HG03565 (cell line): ENCODE measurements at regions not wholly inside any gene's neighbourhood (a gene's known extent, or its start where the extent isn't known, plus 50 kb on each side); places are given as distances from the start of the nearest gene placed in this dataset.
"Not testable (repeated sequence)": the region's sequence is repeated elsewhere in the genome, so short reads cannot be mapped to it uniquely, and the experiment has no call there.

Source experiments
- ATAC-seq: cut with Tn5 transposase; IDR thresholded peaks from one replicate; pipeline ENCODE4 v1.9.1; 2021; ENCODE audit warnings: mild to moderate bottlenecking, moderate library complexity; ENCODE audit not compliant: unreplicated experiment

GRCh38 chr4:81375745-81376144 is 96.0 kb downstream of the RASGEF1B start:
- no peak for ATAC-seq

GRCh38 chr4:81369886-81370285 is 101.8 kb downstream of the RASGEF1B start:
- ATAC-seq: no peak

- ATAC-seq: no peak
These were observed 104.9 kb downstream of the RASGEF1B start for GRCh38 chr4:81366779-81367178.

GRCh38 chr4:81360737-81361136 is 111.0 kb downstream of the RASGEF1B start:
- no peak for ATAC-seq

- no peak for ATAC-seq
These were observed 112.5 kb downstream of the RASGEF1B start for GRCh38 chr4:81359207-81359606.

GRCh38 chr4:81358154-81358553 is 113.6 kb downstream of the RASGEF1B start:
- ATAC-seq: no peak

- no peak for ATAC-seq
These were observed 115.1 kb downstream of the RASGEF1B start for GRCh38 chr4:81356621-81357020.

- ATAC-seq: no peak
These were observed 116.6 kb downstream of the RASGEF1B start for GRCh38 chr4:81355136-81355535.

- no peak for ATAC-seq
These were observed 117.8 kb downstream of the RASGEF1B start for GRCh38 chr4:81353861-81354260.

- ATAC-seq: no peak
These were observed 119.3 kb downstream of the RASGEF1B start for GRCh38 chr4:81352446-81352835.

GRCh38 chr4:81351654-81352445 is 119.9 kb downstream of the RASGEF1B start:
- ATAC-seq: peak; percentile 83

- ATAC-seq: no peak
These were observed 121.7 kb downstream of the RASGEF1B start for GRCh38 chr4:81350040-81350439.

GRCh38 chr4:81348778-81349094 is 123.0 kb downstream of the RASGEF1B start:
- ATAC-seq: no peak

GRCh38 chr4:81348086-81348777 is 123.5 kb downstream of the RASGEF1B start:
- no peak for ATAC-seq

- no peak for ATAC-seq
These were observed 125.0 kb downstream of the RASGEF1B start for GRCh38 chr4:81346719-81347118.

GRCh38 chr4:81343536-81343935 is 128.2 kb downstream of the RASGEF1B start:
- no peak for ATAC-seq

- ATAC-seq: no peak
These were observed 128.0 kb upstream of the PRKG2 start for GRCh38 chr4:81343046-81343445.

- ATAC-seq: no peak
These were observed 122.2 kb upstream of the PRKG2 start for GRCh38 chr4:81337211-81337610.

- ATAC-seq: no peak
These were observed 120.3 kb upstream of the PRKG2 start for GRCh38 chr4:81335122-81335912.

- ATAC-seq: no peak
These were observed 115.0 kb upstream of the PRKG2 start for GRCh38 chr4:81330018-81330417.

GRCh38 chr4:81326581-81326980 is 111.6 kb upstream of the PRKG2 start:
- ATAC-seq: no peak

GRCh38 chr4:81324594-81324993 is 109.6 kb upstream of the PRKG2 start:
- not testable (repeated sequence) for ATAC-seq
